ENCODE measurements at regions not wholly inside any gene's neighbourhood (a gene's known extent, or its start where the extent isn't known, plus 50 kb on each side); places are given as distances from the start of the nearest gene placed in this dataset.

DNA sequence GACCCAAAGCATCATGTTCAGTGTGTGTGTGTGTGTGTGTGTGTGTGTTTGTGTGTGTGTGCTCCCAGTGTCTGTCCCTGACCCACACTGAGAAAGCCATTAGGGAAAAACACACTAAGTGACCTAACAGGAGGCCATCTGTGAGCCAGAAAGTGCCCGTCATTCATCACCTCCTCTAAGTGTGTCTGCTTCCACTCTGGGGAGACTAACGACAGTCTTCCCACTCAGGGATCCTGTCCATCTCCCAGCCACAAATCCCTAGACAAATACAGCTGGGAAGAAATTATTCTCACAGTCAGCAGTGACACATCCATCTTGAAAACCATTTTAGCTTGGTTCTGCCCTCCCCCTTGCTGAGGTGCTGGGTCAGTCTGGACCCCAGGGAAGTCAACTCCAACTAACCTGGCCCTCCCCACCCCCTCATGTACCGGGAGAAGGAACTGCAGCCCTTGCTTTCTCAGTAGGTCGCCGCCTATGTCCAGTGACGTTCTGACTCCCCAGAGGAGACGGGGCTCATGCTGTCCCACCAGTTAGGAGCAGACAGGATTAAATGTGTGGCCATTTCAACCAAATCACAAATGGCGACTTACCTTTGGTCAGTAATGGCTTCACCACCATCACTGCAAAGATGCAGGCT lies 296.5 kb upstream of the ZNF32 start:
- DNase-seq, result no peak

DNA sequence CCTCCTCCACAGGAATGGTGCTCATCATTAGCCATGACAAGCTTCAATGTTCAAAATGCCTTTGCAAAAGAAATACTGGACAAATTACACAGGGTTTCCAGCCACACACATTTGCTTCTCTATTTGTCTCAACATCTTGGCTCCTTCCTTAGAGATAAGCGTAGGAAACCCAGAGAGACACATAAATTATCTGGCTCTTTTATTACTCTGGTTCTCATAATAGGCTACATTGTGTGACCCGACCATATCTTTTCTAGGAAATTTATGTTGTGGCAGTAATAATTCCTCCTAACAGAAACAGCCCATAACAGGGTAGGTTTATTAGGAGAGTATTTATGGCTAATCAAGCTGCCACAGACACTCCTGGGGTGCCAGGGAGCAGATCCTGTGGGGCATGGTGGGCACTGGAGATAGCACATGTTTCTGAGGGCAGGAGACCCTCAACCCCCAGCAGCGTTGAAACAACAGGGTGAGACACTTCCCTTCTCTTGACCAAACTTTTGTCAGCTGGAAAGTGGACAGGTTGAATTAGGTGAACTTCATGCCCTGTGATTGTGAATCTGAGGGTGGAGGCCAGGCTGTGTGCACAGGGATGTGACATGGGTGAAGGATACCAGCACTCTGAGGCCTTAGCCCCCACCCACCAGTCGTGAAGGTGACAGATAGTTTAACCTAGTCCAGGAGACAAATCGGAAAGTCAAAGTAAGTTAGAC lies 295.9 kb upstream of the ZNF32 start:
- DNase-seq, result no peak

DNA sequence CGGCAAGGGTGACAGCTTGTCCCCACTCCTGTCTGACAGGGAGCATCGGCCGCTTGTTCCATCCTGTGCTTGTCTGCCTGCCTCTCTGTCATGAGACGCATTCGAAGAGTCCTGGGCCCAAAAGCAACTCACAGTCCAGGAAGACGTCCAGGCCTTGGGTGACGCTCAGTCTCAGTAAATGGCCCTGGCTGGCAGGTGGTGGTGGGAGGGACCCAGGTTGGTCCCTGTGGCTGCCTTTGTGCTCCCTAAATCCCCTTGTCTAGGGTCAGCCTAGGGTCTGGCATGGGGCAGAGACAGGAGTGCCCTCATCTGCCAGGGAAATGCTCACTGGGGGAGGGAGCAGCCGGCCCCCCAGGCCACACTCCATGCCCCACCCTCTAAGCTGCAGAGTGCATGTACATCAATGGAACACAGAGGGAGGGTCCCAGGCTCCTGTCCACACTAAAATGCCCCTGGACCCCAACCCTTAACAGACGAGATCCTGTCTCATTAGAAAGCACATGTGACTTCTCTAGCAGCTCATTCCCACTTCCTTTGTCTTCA lies 295.2 kb upstream of the ZNF32 start:
- DNase-seq, result no peak

DNA sequence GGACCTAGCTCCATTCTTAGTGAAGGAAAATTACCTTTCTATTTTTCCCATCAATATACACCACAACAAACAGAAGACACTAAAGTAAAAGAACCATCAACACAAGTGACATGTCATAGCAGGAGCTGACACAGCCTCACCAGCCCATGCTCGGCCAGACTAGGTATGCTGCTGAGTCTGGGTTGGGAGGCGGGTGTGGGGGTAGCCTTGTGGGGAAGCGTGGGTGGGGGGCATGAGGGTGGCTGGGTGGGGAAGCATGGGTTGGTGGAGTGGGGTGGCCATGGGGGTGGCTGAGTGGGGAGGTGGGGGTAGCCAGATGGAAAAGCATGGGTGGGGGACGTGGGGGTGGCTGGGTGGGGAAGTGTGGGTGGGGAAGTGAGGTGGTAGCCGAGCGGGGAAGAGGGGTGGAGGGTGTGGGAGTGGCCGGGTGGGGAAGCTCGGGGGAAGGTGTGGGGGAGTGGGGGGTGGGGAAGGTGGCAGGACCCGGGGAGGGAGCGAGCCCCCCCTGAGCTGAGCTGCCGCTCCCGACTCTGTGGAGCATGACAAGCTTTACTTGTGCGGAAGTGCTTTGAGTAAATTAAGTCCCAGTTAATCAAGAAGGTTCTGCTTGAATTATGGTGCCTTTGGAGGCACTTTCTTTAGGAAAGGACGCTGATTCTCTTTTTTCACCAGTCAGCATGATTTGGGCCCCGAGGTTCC lies 294.6 kb upstream of the ZNF32 start:
- DNase-seq, result no peak

DNA sequence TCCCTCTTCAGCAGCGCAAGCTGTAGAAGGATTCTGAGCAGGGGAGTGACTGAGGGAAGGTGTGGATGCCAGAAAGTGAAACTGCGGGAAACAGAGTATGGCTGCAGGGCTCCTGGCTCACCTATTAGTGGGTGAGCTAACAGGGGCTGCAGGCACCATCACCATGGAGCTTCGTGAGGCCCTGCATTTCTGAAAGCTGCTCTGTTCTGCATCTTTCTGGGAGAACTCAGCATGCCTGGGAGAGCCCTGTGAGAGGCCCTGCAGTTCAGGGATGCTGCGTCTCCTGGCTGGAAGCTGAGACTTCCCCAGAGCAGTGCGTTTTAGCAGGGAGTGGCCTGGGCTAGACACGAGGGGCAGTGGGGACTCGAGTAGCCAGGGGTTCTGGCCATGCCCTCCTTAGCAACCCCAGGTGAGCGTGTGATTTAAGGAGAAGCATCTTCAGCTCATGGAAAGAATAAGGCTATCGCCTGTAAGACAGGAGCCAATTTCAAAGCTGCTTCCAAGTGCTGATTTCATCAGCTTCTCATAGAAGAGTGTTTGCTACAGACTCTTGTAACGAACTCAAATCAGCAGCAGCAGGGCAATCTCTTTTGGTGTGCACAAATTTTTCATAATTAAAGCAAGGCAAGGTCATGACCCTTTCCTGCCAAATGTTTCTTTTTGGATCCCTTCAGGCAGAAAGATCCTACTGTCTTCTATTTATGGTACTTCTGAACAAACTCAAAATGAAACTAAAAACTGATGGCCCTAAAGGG lies 293.6 kb upstream of the ZNF32 start:
- no peak for DNase-seq

DNA sequence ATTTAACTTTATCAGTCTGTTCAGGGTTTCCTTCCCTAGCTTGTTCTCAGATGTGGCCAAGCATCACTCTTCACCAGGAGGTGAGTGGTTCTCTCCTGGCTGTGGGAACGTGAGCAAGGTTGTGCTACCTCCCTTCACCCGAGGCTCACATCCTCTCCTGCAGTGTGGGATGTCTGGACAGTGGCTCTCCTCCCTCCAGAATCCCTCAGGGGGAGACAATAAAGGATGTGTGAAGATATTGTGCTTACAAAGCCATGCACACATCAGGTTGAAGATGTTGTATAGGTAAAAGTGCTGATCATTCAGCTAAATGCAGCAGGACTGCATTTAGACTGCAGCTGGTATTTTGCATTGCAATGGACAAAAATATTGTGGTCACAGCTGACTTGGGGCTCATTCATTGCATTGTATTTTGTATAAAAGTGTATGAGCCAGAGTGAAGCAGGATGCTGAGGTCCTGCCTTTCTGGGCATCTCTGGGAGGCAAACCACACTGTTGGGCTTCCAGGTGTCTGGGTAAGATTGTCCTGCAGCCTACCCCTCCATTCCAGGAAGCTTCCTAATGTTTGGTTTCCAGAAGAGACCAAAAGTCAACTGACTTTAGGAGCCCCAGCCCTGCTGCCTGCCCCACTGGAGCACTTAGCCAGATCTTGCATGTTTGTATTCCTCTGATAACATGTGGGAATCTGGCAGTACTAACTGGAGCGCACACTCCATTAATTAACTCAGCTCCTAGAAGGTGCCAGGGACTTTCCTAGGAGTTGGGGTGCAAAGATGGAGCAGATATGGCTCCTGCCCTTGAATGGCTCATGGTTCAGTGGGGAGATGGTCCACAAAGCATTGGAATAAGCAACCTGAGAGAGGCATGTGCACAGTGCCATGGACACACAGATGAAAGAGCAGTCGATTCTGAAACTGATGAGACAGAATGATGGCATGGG lies 292.5 kb upstream of the ZNF32 start:
- DNase-seq, result no peak

DNA sequence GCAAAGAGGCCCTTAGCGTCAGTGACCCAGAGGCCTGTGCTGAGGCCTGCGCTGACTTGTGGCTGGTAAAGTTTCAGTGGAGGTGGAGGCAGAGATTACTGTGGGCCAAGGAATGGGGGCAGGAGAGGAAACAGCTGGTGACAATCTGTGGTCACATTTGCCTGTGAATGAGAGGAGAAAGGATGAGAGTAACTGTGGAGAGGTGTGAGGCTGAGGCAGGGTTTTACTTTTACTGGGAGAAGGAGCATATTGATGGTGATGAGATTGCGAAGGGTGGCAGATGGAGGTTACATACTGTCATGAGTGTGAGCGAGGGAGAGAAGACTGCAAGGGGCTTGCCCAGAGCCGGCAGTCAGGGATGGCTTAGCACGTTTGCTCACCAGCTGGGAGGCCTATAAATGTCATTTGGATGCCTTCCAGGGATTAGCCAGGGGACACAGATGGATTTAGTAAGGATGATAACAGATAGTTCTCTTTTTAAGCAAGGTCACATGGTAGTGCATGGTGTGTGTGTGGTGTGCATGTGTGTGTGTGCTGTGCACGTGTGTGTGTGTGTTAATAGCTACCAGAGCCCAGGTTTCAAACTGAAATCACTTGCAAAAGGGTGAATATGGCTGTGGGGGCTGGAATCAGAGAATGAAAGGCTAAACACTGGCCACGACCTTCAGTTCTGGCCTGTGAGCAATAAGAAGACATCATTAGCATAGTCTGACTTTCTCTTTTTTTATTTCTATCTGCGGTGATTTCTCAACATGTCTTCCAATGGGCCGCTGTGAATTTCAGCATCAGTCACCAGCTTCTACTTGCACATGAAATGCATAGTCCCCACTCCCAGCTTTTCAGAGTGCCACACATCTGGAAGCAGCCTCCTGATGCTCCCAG lies 291.5 kb upstream of the ZNF32 start:
- no peak for DNase-seq

DNA sequence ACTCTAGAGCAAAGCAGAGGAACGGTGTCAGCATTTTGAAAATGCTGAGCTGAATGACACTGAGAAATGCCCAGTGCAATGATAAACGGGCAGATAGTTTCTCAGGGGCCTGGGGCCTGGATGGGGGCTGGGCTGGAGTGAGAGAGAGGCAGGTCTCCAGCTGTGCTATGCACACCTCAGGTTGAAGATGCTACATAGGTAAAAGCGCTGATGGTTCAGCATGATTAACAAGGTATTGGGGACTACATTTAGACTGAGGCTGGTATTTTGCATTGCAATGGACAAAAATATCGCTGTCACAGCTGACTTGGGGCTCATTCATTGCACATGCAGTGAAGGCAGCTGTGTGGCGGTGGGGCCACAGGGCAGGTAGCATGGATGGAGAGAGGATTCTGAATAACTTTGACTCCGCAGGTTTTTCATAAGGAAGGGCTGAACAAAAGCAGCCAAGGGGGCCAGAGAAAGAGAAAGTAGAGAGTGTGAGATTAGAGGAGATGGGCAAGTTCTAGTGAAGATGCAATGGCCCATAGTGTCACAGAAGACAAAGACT lies 290.8 kb upstream of the ZNF32 start:
- DNase-seq, result no peak

DNA sequence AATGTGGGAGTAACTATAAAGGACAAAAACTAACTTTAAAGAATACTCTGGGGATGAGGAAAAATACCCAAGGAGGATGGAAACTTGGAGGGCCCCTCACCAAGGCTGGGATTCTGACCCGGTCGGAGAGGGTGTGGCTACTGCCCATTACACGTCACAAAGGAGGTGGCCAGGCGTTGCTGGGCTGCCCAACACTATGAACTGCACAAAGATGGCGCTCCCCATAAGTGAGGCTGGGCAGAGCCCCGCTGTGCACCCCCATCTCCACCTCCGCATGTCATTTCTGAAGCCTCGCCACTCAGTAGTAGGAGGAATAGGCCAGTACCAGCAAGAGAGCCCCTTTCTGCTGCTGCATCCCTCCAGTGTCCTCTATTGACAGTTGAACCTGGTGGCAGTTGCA lies 290.1 kb upstream of the ZNF32 start:
- DNase-seq, result no peak

DNA sequence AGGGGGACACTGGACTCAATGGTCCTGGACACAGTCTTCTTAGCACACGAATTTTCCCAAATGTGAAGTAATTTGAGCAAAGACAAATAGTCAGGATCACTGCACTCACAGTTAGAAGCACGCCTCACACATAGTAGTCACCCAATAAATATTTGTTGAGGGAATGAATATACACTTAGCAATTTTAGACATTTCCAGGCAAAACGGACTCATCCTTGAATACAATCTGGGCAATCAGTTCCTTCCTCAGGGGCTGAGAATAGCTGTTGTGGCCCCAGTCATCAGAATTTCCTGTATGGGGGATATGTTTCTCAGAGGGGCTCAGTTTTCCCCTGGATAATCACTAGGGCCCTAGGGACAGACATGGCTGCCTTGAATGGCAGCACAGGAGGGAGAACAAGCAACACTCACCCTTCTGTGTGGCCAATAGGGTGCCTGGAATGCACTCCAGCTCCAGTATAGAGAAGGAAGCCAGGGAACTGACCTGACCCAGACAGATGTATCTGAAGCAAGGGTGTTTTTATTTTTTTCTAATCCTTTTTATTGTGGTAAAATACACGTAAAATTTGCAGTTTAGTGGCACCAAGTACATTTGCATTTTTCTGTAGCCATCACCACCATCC lies 282.7 kb upstream of the ZNF32 start:
- DNase-seq, result no peak

DNA sequence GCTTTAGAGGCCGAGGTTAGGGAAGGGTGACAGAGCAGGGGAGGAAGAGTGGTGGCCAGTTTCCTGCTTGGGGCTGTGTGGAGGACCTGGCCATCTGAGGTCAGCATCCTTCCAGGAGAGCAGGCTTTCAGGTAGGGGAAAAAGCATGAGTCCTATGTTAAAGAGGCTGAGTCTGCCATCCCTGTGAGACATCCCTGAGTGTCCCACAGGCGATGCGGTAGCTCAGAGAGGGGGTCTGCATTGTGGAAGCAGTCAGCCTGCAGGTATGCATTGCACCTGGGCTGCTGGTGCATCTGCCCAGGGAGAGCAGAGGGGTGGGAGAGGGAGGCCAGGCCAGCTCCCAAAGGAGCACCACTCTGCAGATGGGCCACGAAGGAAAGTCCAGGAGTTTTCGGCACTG lies 282.1 kb upstream of the ZNF32 start:
- DNase-seq, result no peak

DNA sequence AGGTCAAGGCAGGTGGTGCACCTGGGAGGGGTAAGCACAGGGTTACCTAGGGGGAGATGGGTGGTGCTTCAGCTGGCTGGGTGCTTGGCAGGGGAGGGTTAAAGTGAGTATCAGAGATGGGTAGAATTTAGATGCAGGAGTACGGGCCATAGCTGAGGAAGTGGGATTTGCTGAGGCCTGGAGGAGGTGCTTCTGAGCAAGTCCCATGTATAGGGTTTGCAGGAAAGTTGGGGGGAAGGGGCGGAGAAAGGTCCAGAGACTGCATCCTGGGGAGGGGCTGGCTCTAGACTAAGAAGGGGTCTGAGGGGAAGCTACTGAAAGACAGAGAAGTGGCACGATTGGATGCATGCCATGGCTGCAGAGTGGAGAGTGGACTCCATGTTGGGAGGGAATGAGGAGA lies 281.6 kb upstream of the ZNF32 start:
- DNase-seq, result no peak

DNA sequence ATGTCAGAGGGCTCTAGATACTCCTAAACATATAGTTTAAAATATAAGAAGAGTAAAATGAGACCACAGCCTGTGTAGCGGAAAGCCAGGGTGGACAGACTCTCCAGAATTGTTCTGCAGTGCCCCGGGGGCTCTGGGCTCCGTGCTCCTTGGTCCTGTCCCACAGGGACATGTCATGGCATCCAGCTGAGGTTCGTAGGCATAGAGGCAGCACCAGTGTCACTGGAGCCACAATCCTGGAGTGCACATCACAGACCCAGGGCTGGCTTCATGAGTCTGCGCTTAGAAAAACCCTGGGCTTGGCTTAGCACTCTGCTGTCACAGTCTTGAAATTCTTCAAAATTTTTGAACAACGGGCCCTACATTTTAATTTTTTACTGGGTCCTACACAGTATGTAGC lies 280.4 kb upstream of the ZNF32 start:
- DNase-seq, result no peak

DNA sequence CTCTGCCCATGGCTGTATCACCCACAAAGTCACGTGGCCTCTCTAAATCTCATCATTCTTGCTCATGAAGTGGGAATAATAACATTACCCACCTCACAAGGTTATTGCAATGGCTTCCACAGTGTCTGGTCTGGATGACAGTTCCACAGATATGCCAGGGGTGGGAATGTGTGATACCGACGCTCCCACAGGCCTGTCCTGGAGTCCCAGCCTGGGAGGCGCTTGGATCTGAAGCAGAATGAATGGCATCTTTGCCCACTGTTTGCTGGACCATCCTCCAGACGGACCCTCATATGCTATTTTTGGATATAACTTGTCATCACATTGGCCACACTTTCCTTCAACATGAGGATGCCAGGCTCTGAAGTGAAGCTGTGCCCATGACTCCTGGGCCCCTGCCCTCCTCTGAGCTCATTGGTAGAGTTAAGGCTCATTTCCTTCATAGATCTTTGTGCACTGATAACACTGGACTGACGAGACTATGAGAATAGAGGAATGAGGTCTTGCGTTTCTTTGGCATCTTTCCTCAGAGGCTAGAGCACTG lies 279.8 kb upstream of the ZNF32 start:
- DNase-seq, result no peak

DNA sequence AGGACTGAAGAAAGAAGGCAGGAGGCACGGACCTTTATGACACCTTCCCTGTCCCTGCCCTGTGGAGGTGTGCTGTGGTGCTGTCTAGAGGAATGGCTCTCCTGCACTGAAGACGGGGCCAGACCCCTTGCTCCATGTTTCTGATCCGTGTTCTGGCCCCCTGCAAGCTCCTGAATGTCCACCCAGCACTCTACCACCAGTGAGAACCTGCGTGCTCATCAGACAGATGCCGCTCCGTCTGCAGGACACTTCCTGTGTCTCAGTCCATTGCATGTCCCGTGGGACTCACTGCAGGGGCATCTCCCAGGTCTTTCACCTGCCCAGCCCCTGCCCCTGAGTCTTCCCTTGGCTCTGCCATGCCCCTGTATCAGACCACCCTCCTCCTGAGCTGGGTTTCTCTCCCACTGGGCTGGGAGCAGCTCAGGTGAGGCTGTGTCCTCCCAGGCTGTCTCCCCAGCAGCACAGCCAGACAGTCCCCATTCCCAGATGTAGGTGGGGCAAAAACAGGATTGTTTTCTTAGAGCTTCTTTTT lies 278.3 kb upstream of the ZNF32 start:
- no peak for DNase-seq

DNA sequence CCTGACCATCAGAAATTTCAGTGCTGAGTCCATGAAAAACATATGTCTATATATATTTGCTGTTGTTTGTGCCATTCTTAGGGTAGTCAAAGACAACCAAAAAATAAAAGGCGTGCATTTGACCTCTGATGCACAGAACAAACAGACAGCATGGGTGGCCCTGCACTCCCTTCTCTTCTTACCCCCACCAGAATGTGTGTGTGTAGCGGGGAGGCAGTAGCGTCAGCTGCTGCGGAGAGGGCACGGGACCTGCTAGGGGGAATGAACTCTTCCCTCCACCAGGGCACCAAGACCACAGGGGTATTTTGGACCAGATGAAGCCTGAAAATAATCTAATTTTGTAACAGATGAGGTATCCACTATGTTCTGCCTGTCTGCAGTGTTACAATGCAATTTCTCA lies 277.7 kb upstream of the ZNF32 start:
- no peak for DNase-seq

DNA sequence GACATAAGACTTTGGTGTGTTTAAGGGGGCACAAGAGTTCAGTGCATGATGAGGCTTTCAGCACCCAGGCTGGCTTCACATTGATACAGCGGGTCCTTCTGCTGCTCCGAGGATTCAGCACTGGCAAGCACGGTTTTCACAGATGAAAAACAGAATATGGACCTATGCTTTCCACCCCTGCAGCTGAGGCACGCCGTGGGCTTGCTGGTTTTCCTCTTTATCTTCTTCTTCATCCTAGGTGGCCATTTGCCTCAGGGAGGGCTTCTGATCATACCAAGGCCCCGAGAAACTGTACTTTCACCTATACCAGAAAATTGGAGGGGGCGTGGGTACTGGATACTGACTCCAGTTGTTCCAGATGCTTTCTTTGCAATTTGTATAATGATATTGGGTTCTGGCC lies 277.1 kb upstream of the ZNF32 start:
- no peak for DNase-seq

DNA sequence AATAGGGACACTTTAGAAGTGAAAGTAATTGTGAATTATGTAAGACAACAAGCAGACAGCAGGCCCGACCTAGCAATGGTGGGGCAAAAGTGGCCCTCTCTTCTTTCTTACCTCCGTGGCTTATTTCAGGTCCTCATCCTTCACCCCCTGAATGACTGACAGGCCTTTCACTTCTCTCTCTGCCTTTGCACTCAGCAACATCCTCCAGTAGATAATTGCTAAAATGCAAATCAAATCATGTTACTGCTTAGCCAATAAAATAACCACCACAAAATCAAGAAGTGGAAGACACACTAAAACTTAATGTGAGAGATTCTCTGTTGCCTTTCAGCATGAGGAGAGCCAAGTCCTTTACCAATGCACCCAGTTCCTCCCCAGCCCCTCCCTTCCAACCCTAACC lies 274.6 kb upstream of the ZNF32 start:
- no peak for DNase-seq
